ENCODE measurements at regions not wholly inside any gene's neighbourhood (a gene's known extent, or its start where the extent isn't known, plus 50 kb on each side); places are given as distances from the start of the nearest gene placed in this dataset.

DNA sequence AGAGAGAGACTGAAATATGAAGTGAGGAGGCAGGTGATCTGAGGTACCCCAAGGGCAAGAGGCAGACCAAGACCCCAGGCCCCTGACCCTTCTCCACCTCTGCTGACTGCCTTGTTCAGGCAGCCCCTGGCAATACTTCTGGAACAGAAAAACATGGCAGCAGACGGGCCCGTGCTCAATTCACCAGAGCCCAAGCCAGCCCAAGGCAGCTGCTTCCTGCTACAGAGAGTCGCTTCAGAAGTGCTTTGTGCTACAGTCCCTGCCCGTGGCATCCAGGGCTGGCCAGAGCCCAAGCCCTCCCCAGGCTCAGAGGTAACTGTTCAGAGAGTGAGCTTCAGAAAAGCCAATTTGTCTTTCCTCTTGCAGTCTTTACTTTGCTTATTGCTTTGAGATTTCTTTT lies 151.4 kb upstream of the FSTL4 start:
- no peak for DNase-seq (ENCODE audit: low read depth)

DNA sequence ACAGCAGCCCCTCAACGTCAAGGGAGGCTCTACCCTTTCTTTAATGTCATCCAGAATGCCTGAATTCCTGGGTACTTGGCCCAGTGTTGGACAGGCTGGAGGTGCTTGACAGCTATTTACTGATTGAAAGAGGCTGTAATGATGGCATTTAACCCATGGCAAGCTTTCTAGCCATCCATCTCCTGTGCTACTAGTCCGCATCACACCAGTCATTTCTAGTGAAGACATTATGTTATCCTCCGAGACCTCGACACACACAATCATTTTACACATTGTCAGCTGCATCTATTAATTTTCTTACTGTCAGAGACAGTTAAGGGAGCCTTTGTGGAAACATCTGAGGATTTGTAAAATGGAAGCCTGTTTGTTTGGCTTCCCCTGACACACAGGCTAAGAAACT lies 149.3 kb upstream of the FSTL4 start:
- DNase-seq (ENCODE audit: low read depth), result no peak

DNA sequence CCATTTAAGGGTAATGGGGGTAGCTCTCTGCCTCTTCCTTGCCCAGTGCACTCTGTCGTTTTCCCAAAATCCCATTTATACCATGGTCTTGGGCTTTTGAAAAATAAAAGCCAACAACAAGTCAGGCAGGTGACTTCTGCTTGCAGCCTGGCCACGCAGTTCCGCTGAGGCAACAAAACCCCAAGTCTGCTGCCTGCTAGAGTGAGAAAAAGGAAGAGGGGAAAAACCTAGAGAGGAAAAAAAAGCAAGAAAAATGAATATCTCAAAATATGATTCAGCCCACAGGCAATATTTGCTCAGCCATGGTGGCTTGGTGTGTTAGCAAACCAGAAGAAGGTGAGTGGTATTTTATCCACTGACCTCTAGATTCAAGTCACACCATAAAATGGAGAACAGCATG lies 148.2 kb upstream of the FSTL4 start:
- no peak for DNase-seq (ENCODE audit: low read depth)

DNA sequence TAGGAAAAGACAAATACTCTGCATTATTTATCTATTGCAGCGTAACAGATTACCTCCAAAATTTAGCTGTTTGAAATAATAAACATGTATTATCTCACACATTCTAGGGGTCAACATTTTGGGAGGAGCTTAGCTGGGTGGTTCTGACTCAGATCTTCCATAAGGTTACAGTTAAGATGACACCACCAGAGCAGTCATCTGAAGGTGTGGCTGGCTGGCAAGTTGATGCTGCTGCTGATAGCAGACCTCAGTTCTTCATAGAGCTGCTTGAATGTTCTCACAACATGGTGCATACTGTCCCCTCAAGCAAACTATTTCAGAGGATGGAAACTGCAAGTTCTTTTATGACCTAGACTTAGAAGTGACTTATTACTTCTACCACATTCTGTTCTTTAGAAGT lies 146.3 kb upstream of the FSTL4 start:
- DNase-seq (ENCODE audit: low read depth), result no peak

DNA sequence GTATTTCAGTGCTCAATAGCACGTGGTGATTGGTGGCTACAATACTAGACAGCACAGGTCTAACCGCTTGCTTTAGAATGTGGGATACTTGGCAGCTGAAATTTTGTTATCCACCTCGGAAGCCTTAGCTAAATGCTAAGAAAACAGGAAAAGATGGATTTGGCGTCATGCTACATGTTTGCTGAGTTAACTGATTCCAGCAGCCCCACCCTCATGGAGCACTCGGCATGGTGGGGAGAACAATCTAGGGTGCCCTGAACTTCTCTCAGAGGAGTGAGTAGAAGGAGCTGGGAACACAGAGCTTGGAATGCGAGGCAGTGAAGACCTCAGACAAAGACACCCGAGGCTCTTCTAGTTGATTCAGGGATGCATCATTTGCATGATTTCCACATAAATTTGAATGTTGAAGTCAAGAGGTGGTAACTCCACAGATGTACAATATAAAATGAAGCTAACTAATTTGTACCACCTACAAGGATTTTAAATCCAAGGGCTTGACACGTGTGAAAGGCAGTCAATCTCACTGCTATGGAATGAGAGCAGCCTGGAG lies 145.1 kb upstream of the FSTL4 start:
- no peak for DNase-seq (ENCODE audit: low read depth)

DNA sequence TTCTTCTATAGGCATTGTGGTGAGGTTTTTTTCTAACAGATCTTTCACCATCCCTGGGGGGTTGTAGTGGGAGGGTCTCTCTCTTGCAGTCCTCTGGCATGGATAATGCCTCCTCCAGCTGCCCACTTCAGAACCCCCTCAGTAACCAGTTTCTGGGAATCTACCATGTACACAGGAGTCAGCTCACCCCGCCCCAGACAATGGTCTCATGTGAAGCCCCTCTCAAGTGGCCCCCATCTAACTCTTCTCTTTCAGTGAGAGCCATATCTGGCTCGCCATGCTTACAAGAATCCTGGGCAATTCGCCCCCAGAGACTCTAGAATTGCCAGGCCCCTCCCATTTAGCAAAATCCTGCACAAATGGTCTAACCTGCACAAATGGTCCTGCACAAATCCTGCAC lies 144.4 kb upstream of the FSTL4 start:
- no peak for DNase-seq (ENCODE audit: low read depth)

DNA sequence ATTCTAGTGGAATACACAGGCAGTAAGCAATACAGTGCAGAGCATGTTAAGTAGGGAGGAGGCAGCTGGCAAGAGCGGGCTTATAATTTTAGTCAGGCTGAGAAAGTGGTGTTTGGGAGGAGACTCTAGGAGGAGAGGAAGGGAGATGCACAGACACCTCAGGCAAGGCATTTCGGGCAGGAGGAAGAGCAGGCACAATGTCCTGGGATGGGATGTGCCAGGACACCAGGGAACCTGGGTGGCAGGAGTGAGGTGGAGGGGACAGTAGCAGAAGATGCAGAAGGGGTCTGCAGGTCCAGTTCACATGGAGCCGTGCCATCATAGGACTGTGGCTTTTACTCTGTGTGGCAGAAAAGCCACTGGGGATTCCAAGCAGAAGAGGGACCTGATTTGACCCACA lies 143.7 kb upstream of the FSTL4 start:
- DNase-seq (ENCODE audit: low read depth), result no peak

DNA sequence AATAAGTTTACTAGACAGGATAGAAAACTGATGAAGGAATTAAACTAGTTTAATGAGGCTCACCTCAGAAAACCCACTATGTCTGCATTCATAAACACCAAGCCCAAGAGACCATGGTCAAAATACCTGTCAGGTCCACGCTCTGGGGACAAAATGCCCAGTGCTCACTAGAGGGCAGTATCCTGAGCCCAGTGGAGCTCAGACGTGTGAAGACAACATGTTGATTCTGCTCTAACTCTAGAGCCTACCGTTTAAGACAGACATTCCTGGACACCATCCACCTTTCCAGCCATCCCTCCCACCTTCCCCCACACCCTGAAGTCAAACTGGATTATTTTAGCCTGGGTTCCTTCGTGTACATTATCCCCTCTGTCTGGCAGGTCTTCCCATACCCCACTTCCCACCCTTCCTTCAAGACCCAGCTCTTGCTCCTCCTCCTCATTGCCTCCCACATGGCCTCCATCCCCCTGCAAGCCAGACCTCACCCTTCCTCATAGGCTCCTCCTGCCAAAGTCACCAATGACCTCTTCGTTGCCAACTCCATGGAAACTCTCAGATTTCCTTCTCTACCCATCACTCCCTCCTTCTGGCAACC lies 142.3 kb upstream of the FSTL4 start:
- DNase-seq (ENCODE audit: low read depth), result no peak

DNA sequence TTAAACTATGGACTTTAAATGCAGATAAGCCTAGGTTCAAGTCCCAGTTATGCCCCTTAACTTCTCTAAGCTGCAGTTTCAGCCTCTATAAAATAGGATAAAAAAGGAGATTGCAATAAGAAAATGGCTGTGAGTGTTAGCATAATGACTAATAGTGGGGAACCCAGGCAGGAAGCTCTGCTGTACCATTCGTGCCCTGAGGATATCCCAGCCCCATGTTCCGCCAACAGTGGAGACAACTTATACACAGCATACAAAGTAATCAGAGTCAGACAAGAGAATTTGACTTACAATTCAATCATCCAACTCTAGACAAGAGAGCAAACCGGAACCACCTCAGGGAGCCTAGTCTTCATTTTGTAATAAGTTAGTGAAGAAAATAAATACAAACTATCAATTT lies 141.5 kb upstream of the FSTL4 start:
- DNase-seq (ENCODE audit: low read depth), result no peak

DNA sequence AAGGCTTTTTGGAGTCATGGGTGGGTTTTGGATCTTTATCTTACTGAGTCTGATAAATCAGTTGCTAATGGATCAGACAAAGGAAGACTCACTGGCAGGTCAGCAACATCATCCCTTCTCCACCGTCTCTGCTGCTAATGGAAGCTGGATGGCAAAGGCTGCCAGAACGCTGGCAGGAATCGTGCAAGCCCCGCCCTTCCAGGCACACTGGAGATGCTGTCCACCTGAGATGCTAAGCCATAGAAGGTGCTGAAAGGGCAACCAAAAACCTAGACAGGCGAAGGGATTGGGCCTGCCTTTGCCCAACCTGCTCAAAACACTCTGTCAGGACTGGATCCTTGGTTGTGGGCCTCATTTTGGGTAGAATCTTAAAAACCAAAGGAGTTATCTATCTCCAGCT lies 139.5 kb upstream of the FSTL4 start:
- no peak for DNase-seq (ENCODE audit: low read depth)

DNA sequence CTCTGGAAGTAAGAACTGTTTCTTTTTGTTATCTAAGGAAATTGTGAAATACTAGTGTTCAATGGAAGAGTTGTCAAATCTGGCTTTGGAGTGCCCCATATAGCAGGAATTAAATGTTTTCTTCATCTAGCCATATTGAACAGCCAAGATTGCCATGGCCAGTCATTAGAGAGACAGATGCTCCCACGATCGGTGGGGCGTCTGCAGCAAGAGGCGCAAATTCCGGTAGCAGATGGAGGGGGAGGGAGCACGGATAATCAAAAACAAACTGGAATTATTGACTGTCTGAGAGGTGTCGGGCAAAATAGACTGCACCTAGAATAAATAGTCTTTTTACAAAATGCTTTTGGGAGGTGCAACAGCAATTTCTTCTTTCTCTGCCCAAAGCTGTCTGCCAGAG lies 139.1 kb upstream of the FSTL4 start:
- DNase-seq (ENCODE audit: low read depth), result no peak

DNA sequence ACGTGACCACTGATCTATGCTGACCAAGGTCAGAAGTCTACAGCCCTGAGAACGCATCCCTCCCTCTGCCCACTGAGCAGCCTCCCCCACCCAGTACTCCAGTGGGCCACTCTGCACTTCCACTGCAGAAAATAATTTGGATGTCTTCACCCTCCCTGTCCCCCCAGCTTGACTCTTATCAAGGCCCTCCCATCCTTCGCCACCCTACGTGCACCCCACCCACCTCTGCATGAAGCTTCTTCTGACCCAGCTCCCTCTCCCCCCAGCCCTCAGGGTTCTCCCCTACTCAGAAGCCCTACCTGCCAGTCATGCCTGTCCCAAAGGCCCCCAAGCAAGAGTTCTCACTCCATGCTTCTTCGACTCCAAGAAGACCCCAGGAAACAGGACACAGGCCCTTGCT lies 138.5 kb upstream of the FSTL4 start:
- no peak for DNase-seq (ENCODE audit: low read depth)

DNA sequence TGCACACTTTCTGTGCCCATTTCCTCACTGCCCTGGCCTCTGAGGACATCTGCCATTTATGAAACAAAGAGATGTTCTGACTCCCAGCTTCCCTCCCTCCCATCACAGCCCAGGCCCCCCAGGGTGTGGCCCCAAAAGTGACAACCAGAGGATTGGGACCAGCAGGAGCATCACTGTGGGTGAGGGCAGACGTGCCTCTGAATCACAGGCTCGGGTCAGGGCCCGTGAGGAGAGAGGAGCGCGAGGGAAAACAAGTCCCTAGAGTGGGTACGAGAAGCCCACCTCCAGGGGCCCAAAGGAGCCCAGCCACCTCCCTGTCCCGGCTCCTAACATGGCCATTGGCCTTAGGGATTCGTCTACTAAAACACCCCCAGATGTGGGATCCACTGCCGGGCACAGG lies 138.0 kb upstream of the FSTL4 start:
- DNase-seq (ENCODE audit: low read depth), result no peak

DNA sequence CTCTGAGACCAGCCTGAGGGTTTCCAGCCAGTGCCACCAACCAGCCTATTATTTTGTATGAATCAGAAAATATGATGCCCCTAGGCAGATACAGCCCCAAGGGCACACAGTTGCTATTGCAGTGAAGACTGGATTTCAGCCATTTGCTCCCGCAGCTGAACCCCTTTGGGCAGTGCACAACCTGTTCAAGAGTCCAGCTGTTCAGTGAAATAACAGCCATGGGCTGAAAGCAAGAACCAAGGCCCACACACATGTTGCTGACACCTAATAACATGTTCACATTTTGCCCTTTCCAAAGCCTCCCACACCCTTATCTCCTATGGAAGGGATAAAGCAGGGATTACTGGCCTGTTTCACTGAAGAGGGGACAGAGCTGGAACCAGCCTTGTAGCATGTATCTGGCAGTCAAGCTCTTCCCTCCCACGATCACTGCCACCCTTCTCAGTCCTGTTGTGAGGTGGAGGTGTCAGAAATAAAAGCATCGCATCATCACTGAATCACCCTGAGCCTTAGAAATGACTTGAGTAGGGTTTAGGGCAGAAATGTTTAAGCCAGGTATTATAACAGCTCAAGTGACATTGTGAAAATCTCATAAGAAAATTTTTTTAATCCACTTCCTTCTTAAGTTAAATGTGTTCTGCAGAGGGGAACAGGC lies 137.1 kb upstream of the FSTL4 start:
- no peak for DNase-seq (ENCODE audit: low read depth)

DNA sequence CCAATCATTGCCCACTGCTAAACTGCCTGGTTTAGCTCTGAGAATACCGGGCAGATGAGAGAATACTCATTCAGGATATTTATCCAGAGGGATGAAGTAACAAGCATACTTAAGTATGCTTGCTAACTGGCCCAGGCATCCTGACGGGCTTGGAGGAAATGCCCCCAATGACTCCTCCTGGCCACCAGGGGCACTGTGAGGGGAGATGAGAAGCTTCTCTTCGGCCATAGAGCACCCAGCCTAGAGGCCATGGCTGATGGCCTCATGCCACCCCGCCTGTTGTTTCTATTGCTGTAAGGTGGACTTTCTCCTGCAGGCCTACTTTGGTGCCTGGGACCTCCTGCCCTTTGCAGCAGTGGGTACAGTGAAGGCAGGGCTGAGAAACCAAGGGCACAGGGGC lies 134.5 kb upstream of the FSTL4 start:
- DNase-seq (ENCODE audit: low read depth), result no peak

DNA sequence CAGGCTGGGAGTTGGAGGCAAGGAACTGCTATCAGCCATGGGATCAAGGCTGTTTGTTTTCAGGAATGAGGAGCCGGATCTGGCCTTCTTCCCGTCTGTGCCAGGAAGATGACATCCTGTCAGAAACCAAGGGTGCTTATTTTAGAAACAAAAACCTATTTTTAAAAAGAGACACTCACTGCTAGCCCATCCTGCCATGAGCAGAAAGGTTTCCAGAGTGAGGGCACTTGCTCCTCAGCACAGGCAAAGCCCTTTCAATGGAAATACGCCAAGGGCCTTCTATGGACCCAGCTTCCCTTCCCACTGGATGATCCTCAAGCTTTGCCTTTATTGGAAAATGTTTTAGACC lies 132.6 kb upstream of the FSTL4 start:
- DNase-seq (ENCODE audit: low read depth), result no peak

DNA sequence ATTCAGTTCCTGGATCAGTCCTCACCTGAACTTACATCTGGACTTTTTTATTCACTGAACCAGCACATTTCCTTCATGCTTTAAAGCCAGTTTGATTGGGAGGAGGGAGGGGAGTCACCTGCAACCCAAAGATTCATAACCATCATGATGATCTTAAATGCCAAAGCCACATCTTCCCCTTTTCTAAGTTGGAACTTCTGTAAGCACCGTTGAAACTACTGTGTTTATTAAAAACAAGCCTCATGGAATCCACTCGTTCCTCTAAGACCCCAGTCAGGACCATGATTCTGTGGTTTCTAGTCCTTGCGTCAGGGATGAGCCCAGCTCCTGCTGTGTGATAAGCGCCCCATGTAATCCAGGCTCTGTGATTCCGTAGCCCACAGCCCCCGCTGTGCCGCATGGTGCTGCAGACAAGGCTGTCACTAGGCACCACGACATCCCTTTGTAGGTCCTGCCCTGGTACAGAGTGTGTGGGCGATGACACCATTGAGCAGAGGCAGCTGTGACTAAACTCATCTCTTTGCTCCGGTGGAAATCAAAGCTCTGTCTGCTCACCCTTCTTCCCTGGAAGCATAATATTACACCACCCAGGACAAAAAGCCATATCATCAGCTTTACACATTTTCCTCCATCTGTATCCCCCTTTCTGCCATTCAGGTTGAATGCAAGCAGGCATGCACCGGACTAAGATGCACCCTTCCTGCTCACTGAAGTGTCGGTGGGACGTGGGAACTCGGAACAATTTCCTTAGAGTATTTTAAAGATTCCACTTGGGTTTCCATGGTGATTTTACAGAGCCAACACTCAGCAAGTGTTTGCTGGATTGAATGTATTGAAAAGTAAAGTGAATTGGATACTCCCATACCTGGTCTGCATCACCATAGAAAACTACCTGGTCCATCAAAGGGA lies 132.0 kb upstream of the FSTL4 start:
- no peak for DNase-seq (ENCODE audit: low read depth)

DNA sequence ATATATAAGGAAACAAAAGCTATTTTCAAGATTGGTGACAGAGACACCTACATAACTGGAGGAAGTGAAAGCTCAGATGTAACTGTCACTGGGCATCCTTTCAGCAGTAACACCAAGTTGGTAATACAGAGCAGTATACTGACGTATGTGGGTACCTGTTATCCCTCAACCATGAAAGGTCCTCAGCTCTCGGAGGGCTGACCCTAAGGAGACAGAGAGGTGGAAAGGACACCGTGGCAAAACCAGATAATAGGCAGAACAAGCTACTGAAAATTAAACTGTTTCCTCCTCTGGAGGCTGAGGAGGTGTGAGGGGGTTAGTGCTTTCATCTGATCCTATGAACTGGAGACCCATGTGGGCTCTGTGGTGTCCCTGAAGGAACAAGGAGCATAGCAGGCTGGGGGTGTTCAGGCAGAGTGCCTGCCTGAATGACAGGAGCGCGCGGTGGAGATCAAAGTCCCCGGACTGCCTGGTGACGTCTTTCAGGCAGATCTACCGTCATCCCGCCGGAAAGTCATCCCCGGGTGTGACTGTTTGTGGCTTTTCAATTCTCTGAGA lies 130.2 kb upstream of the FSTL4 start:
- no peak for DNase-seq (ENCODE audit: low read depth)

DNA sequence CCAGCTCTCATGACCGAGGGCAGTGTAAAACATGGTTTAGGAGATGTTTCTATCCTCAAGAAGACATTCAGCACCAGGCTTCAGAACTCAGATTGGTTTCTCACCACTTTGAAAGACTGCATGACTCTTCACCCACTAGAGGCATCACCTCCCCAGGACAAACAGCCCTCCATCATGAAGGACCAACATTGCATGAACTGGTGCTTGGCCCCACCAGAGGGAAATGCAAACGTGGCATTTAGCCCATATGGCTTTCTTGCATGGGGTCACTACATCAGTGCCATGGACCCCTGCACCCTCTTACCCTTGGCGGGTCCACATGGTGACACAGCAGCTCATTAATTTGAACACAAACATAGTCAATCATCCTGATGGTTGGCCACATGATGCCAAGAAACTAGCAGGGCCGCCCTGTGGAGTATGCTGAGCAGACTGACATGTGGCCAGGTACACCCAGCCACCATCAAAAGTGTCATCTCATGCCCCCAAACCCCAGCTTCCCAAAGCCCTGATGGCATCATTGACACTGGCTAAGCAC lies 129.5 kb upstream of the FSTL4 start:
- DNase-seq (ENCODE audit: low read depth), result no peak

DNA sequence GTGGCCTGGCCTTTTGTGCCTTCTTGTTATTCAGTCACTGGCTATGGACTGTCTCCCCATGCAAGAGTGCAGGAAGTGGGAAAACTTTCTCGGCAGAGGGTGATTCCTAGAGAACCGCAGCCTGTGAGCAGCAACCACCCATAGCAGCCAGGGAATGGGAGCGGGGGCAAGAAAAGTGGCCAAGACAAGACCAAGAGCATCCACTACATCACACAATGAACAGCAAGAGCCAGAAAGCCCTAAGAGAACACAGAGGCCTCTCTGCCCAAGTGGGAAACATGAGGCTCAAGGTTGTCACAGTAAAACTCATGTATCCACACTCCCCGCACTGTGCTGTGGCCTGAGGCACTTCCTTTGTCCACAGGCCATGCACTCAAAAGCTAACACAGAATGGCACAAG lies 129.1 kb upstream of the FSTL4 start:
- no peak for DNase-seq (ENCODE audit: low read depth)

DNA sequence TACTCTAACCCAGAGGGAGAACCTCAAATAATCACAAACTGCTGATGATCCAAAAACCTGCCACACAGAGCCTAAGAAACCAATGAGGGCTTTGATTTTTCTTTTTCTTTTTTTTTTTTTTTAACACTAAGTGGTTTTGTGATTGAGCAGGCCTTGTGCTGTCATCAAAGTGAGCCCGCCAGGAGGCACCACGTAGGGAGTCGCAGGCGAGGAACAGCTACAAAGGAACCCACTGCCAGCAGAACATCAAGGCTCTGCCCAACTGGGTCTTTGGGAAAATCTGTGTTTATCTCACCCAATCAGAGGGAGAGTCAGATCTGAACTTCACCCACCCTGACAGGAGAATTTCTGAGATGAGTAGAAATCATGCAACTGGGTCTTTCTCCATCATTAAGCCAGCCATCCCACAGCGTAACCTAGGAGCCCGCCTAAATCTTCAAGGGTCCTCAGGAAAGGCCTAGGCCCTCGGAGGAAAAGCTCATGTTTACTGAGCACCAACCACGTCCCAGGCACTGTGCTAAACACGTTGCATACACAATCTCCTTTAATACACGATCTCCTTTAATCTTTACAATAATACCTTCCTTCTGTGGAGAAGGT lies 126.9 kb upstream of the FSTL4 start:
- no peak for DNase-seq (ENCODE audit: low read depth)

DNA sequence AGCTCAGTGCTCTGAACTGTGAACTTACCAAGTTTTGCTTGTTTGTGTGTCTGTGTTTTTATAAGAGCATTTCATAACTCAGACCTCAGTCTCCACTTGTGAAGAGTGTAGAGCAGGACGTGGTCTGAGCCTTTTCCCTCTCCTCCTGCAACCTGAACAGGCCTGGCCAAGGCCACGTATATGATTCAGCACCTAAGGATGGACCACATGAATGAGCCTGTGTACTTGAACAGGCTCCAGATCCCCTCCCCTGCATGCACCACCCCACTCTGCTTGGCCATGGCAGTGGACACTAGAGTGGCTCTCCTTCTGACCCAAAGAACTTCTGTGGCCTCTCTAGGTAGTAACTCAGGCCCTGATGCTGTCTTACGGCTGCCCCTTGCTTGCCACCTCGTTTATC lies 125.9 kb upstream of the FSTL4 start:
- no peak for DNase-seq (ENCODE audit: low read depth)

Data from activated T-cell treated with anti-CD3 and anti-CD28 coated beads for 1 hour (primary cell).